HTR-8/SVneo (cell line): ENCODE measurements at regions not wholly inside any gene's neighbourhood (a gene's known extent, or its start where the extent isn't known, plus 50 kb on each side); places are given as distances from the start of the nearest gene placed in this dataset.

Experiments used
- DNase-seq: peaks from one replicate; pipeline ENCODE4 v3.0.0; 2011; ENCODE audit warnings: low spot score, mixed read lengths; ENCODE audit not compliant: insufficient read length
- FAIRE-seq: peaks from 2 replicates; lab custom pipeline; 2011; peaks lifted over from hg19 to GRCh38; lab: Jason Lieb, UNC

- FAIRE-seq = no peak
- no peak for DNase-seq
Measured at GRCh38 chr1:2865000-2865399, 63.5 kb upstream of the TTC34 start.

- FAIRE-seq (no peak), DNase-seq (no peak)
Measured at GRCh38 chr1:2865571-2866421, 64.3 kb upstream of the TTC34 start.

- FAIRE-seq (no peak), DNase-seq (no peak)
Measured at GRCh38 chr1:2866422-2867086, 65.1 kb upstream of the TTC34 start.

- DNase-seq (no peak), FAIRE-seq (no peak)
Measured at GRCh38 chr1:2867087-2867425, 65.6 kb upstream of the TTC34 start.

- DNase-seq (no peak), FAIRE-seq (no peak)
Measured at GRCh38 chr1:2867861-2868260, 66.4 kb upstream of the TTC34 start.

GRCh38 chr1:2868571-2869195 lies 67.2 kb upstream of the TTC34 start:
- no peak for FAIRE-seq
- no peak for DNase-seq

- FAIRE-seq = no peak
- DNase-seq = no peak
Measured at GRCh38 chr1:2871246-2871815, 69.8 kb upstream of the TTC34 start.

- DNase-seq = no peak
- no peak for FAIRE-seq
Measured at GRCh38 chr1:2874207-2874606, 72.7 kb upstream of the TTC34 start.

GRCh38 chr1:2874607-2875480 lies 73.4 kb upstream of the TTC34 start:
- FAIRE-seq = no peak
- DNase-seq = no peak

GRCh38 chr1:2875707-2876561 lies 74.4 kb upstream of the TTC34 start:
- no peak for FAIRE-seq
- DNase-seq = no peak

- DNase-seq (no peak), FAIRE-seq (no peak)
Measured at GRCh38 chr1:2876846-2877245, 75.4 kb upstream of the TTC34 start.

GRCh38 chr1:2877391-2877790 lies 75.9 kb upstream of the TTC34 start:
- FAIRE-seq (no peak), DNase-seq (no peak)

- FAIRE-seq (no peak), DNase-seq (no peak)
Measured at GRCh38 chr1:2878591-2878990, 77.1 kb upstream of the TTC34 start.

GRCh38 chr1:2879026-2879425 lies 77.5 kb upstream of the TTC34 start:
- FAIRE-seq = no peak
- no peak for DNase-seq

- FAIRE-seq = no peak
Measured at GRCh38 chr1:2879591-2879990, 78.1 kb upstream of the TTC34 start.

GRCh38 chr1:2880086-2880485 lies 78.6 kb upstream of the TTC34 start:
- FAIRE-seq (no peak), DNase-seq (no peak)

More at GRCh38 chr1:2879591-2879990, 78.1 kb upstream of the TTC34 start:
- no peak for DNase-seq

GRCh38 chr1:2880812-2881295 lies 79.4 kb upstream of the TTC34 start:
- FAIRE-seq (no peak), DNase-seq (no peak)

GRCh38 chr1:2881556-2881955 lies 80.1 kb upstream of the TTC34 start:
- no peak for FAIRE-seq
- DNase-seq = no peak
